Upper lobe of left lung (tissue), 6 donors: ENCODE measurements at regions not wholly inside any gene's neighbourhood (a gene's known extent, or its start where the extent isn't known, plus 50 kb on each side); places are given as distances from the start of the nearest gene placed in this dataset.

Experiments
- ATAC-seq, 2 donors: fragments of 200-7000 bp; cut with Tn5 transposase; one replicate each; pipeline ENCODE4 v1.9.1; 2022; ENCODE audit warnings: mild to moderate bottlenecking in 2 of 2, moderate library complexity in 2 of 2; ENCODE audit not compliant: low FRiP score in 2 of 2
- DNase-seq, 2 donors: peaks; one replicate each; pipeline ENCODE4 v3.0.0-alpha.2; 2019 to 2020
- H3K27ac ChIP-seq, 4 donors: fragments of 200-600 bp; sonication (generic); one replicate each; pipeline ENCODE4 v1.5.1; 2016 to 2019
- H3K27me3 ChIP-seq, 4 donors: fragments of 200-600 bp; sonication (generic); one replicate each; pipeline ENCODE4 v1.5.1; 2017 to 2019
- H3K36me3 ChIP-seq, 4 donors: fragments of 200-600 bp; sonication (generic); one replicate each; pipeline ENCODE4 v1.5.1; 2016 to 2019
- H3K4me1 ChIP-seq, 4 donors: fragments of 200-600 bp; sonication (generic); one replicate each; pipeline ENCODE4 v1.5.1; 2018 to 2019
- H3K4me3 ChIP-seq, 4 donors: fragments of 200-600 bp; sonication (generic); one replicate each; pipeline ENCODE4 v1.5.1; 2017 to 2019; ENCODE audit warnings: mild to moderate bottlenecking in 2 of 4, moderate library complexity in 1 of 4
- H3K9me3 ChIP-seq, 4 donors: fragments of 200-600 bp; sonication (generic); one replicate each; pipeline ENCODE4 v1.5.1; 2018 to 2019
- CTCF ChIP-seq, 6 experiments: fragments of 450-650 bp in 4 of 6; fragments of 200-600 bp in 2 of 6; sonication (generic) in 2 of 6; IDR thresholded peaks; one replicate each; pipeline ENCODE4 v1.5.1; 2016 to 2019; ENCODE audit warnings: antibody characterized with exemption in 6 of 6
- EP300 ChIP-seq, 4 donors: sonication (generic); formaldehyde crosslinking; IDR thresholded peaks; one replicate each; pipeline ENCODE4 v1.5.1; 2017; ENCODE audit warnings: antibody characterized with exemption in 4 of 4, control low read depth in 2 of 4
- POLR2A ChIP-seq, 4 donors: fragments of 450-650 bp; IDR thresholded peaks; one replicate each; pipeline ENCODE4 v1.5.1; 2016 to 2017; ENCODE audit warnings: antibody characterized with exemption in 4 of 4, mild to moderate bottlenecking in 2 of 4
- POLR2AphosphoS5 ChIP-seq, 2 donors: sonication (generic); formaldehyde crosslinking; IDR thresholded peaks; one replicate each; pipeline ENCODE4 v1.5.1; 2017; ENCODE audit warnings: antibody characterized with exemption in 2 of 2
- WGBS, 2 donors: methylation state at CpG; one replicate each; pipeline ENCODE4 v1.1.5; 2017 to 2018; 5-methylcytosine and 5-hydroxymethylcytosine counted together
- donor health status: DM: no; HTN: no; CAD: no; lungs with moderate emphysema.
- donor health status: DM: no; HTN: yes; CAD: no; lungs with severe emphysema.

- ATAC-seq = no peak
- Histone ChIP-seq H3K4me3 (no peak overlapping the region), H3K27ac (no peak overlapping the region), H3K9me3 (peaks cover 0 to 13% (median 7%) of the 10 kb centered on the region in 4 donors), H3K27me3 (no peaks in the 10 kb centered on the region), H3K36me3 (no peaks in the 10 kb centered on the region), H3K4me1 (no peaks in the 10 kb centered on the region)
- no peak for TF ChIP-seq POLR2AphosphoS5 (IDR thresholded peaks at IDR 0.05)
- TF ChIP-seq CTCF (IDR thresholded peaks at IDR 0.05) = no peak
- TF ChIP-seq EP300 (IDR thresholded peaks at IDR 0.05) = no peak
- TF ChIP-seq POLR2A (IDR thresholded peaks at IDR 0.05) = no peak
- WGBS, 2 donors = 37 to 53% methylated on average over 2 of the region's 2 CpGs
- no peak for DNase-seq
Measured at GRCh38 chr12:125786143-125786542, 720.9 kb downstream of the AACS start.

GRCh38 chr12:125794401-125794800 lies 729.2 kb downstream of the AACS start:
- no peak overlapping the region for H3K27ac ChIP-seq
- H3K36me3 ChIP-seq = no peaks in the 10 kb centered on the region
- H3K4me1 ChIP-seq = no peaks in the 10 kb centered on the region
- no peaks in the 10 kb centered on the region for H3K27me3 ChIP-seq
- no peak for DNase-seq
- ATAC-seq = no peak
- WGBS, 2 donors = 66 to 70% methylated on average over 3 of the region's 3 CpGs
- peaks cover 0 to 13% (median 7%) of the 10 kb centered on the region in 4 donors for H3K9me3 ChIP-seq
- TF ChIP-seq POLR2AphosphoS5 (IDR thresholded peaks at IDR 0.05) (no peak), POLR2A (IDR thresholded peaks at IDR 0.05) (no peak), CTCF (IDR thresholded peaks at IDR 0.05) (no peak), EP300 (IDR thresholded peaks at IDR 0.05) (no peak)
- no peak overlapping the region for H3K4me3 ChIP-seq

- 72 to 77% methylated on average over 4 of the region's 4 CpGs for WGBS, 2 donors
- DNase-seq (no peak), ATAC-seq (no peak)
- H3K36me3 ChIP-seq = no peaks in the 10 kb centered on the region
- H3K9me3 ChIP-seq = no peaks in the 10 kb centered on the region
- H3K4me3 ChIP-seq = no peak overlapping the region
- TF ChIP-seq CTCF (IDR thresholded peaks at IDR 0.05) = no peak
- TF ChIP-seq POLR2AphosphoS5 (IDR thresholded peaks at IDR 0.05) = no peak
- TF ChIP-seq EP300 (IDR thresholded peaks at IDR 0.05) = no peak
- no peak for TF ChIP-seq POLR2A (IDR thresholded peaks at IDR 0.05)
- H3K4me1 ChIP-seq = no peaks in the 10 kb centered on the region
- no peaks in the 10 kb centered on the region for H3K27me3 ChIP-seq
- H3K27ac ChIP-seq = no peak overlapping the region
Measured at GRCh38 chr12:125797421-125798175, 732.4 kb downstream of the AACS start.

GRCh38 chr12:125804660-125805059 lies 739.4 kb downstream of the AACS start:
- Histone ChIP-seq H3K27ac (no peak overlapping the region), H3K9me3 (no peaks in the 10 kb centered on the region), H3K36me3 (no peaks in the 10 kb centered on the region), H3K4me1 (no peaks in the 10 kb centered on the region), H3K4me3 (no peak overlapping the region), H3K27me3 (no peaks in the 10 kb centered on the region)
- ATAC-seq (no peak), DNase-seq (no peak)
- TF ChIP-seq EP300 (IDR thresholded peaks at IDR 0.05) (no peak), CTCF (IDR thresholded peaks at IDR 0.05) (no peak), POLR2AphosphoS5 (IDR thresholded peaks at IDR 0.05) (no peak), POLR2A (IDR thresholded peaks at IDR 0.05) (no peak)
- 86 to 87% methylated on average over 7 of the region's 7 CpGs for WGBS, 2 donors

- Histone ChIP-seq H3K9me3 (peaks cover 0 to 8% (median 0%) of the 10 kb centered on the region in 4 donors), H3K27me3 (no peaks in the 10 kb centered on the region), H3K4me3 (no peak overlapping the region), H3K4me1 (no peaks in the 10 kb centered on the region), H3K27ac (no peak overlapping the region), H3K36me3 (no peaks in the 10 kb centered on the region)
- no peak for ATAC-seq
- TF ChIP-seq EP300 (IDR thresholded peaks at IDR 0.05) (no peak), CTCF (IDR thresholded peaks at IDR 0.05) (no peak), POLR2AphosphoS5 (IDR thresholded peaks at IDR 0.05) (no peak), POLR2A (IDR thresholded peaks at IDR 0.05) (no peak)
- WGBS, 2 donors = 89 to 93% methylated on average over 2 of the region's 2 CpGs
- no peak for DNase-seq
Measured at GRCh38 chr12:125824276-125824675, 759.0 kb downstream of the AACS start.
